GM13977 (cell line): ENCODE measurements at regions not wholly inside any gene's neighbourhood (a gene's known extent, or its start where the extent isn't known, plus 50 kb on each side); places are given as distances from the start of the nearest gene placed in this dataset.
"Not testable (repeated sequence)": the region's sequence is repeated elsewhere in the genome, so short reads cannot be mapped to it uniquely, and the experiment has no call there.

Source experiments
- DNase-seq: peaks from one replicate; pipeline ENCODE4 v3.0.0; 2012; ENCODE audit warnings: low spot score
- in situ Hi-C: fragments of 300-500 bp; cut with MboI; formaldehyde crosslinking; loops from one replicate; pipeline ENCODE4 v1.12.0; 2022; ENCODE audit warnings: low sequenced_read_pairs, low pct_unique_long_range_greater_than_20kb, mixed read lengths, inconsistent platforms; ENCODE audit not compliant: unreplicated experiment
- TF ChIP-seq, protein P1 (sequence below): IDR thresholded peaks from 2 replicates; pipeline ENCODE4 v1.5.1; 2012; ENCODE audit warnings: mild to moderate bottlenecking, control low read depth; ENCODE audit not compliant: insufficient read depth; ENCODE audit errors: extremely low read depth, missing control alignments

GRCh38 chr3:182027366-182027765 is 315.6 kb downstream of the SOX2 start:
- no peak for DNase-seq
- TF ChIP-seq, protein P1, sequence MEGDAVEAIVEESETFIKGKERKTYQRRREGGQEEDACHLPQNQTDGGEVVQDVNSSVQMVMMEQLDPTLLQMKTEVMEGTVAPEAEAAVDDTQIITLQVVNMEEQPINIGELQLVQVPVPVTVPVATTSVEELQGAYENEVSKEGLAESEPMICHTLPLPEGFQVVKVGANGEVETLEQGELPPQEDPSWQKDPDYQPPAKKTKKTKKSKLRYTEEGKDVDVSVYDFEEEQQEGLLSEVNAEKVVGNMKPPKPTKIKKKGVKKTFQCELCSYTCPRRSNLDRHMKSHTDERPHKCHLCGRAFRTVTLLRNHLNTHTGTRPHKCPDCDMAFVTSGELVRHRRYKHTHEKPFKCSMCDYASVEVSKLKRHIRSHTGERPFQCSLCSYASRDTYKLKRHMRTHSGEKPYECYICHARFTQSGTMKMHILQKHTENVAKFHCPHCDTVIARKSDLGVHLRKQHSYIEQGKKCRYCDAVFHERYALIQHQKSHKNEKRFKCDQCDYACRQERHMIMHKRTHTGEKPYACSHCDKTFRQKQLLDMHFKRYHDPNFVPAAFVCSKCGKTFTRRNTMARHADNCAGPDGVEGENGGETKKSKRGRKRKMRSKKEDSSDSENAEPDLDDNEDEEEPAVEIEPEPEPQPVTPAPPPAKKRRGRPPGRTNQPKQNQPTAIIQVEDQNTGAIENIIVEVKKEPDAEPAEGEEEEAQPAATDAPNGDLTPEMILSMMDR = no peak
- in situ Hi-C loops = no loop called here

DNA sequence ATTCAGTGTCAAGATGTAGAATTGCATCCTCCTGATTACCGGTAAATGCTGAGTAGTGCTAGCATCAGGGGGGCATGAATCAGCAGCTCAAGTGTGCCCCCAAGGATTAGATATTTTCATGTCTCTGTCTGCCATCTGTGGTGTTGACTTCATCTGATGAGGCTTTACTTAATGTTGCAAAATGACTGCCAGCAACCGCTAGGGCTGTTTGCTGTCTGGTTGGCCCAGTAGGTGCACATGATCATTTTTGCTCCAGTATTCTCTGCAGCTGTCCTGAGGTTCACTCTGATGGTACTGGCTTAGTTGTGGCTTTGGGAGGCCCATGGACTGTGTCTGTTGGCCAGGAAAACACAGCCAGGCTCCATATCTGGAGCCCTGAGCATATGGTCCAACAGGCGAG is 316.4 kb downstream of the SOX2 start:
- in situ Hi-C loops = no loop called here
- TF ChIP-seq, protein P1 = no peak
- no peak for DNase-seq

DNA sequence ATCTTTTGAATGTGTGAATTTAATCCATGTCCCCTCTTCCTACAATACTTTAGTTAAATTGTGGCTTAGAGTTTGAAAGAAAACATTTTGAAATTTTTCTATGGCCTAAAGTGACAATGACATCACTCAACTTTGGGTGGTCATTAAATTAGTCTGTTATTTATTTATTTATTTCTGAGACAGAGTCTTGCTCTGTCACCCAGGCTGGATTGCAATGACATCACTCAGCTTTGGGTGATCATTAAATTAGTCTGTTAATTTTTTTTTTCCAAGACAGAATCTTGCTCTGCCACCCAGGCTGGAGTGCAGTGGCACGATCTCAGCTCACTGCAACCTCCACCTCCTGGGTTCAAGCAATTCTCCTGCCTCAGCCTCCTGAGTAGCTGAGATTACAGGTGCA is 322.5 kb downstream of the SOX2 start:
- in situ Hi-C loops, DNase-seq: not testable (repeated sequence)

DNA sequence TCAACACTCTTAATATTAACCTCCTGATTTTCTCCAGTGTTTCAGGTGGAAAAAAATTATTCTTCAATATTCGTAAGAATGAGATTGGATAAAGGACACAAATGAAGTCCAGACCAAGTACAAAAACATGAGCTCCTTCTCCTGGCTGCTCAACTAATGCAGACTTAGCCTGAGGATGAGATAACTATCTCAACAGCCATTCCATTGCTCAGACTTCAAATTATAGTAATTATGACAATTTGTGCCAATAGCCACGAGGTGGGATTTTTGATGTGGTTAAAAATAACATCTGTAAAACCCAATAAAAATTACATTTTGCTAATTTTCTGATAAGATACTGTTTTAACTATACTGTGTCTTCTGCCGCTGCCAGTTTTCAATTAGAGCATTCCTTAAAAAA is 323.6 kb downstream of the SOX2 start:
- no peak for DNase-seq
- in situ Hi-C loops = no loop called here
- TF ChIP-seq, protein P1 = no peak

DNA sequence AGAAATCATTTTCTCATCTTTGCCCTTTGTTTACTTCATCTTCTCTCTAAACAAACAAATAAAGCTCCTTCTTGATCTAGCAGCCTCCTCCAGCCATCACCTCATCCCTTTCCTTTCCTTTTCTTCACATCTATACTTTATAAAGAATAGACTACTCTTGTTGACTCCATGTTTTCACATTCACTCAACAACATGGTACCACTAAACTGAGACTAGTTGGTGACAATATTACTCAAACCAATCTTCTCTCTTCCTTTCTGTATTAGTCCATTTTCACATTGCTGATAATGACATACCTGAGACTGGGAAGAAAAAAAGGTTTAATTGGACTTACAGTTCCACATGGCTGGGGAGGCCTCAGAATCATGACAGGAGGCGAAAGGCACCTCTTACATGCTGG is 324.7 kb downstream of the SOX2 start:
- TF ChIP-seq, protein P1 = no peak
- in situ Hi-C loops = no loop called here

GRCh38 chr3:182041668-182042291 is 330.1 kb downstream of the SOX2 start:
- in situ Hi-C loops = no loop called here
- no peak for DNase-seq
- TF ChIP-seq, protein P1 = no peak

More for the DNA sequence above, 324.7 kb downstream of the SOX2 start:
- DNase-seq = no peak

GRCh38 chr3:182045736-182046135 is 334.0 kb downstream of the SOX2 start:
- no peak for DNase-seq
- TF ChIP-seq, protein P1 = no peak
- in situ Hi-C loops = no loop called here
